Fibroblast of skin of left biceps (primary cell): ENCODE measurements at regions not wholly inside any gene's neighbourhood (a gene's known extent, or its start where the extent isn't known, plus 50 kb on each side); places are given as distances from the start of the nearest gene placed in this dataset.
A peak's percentile ranks its signal among the peaks of the same experiment; 100 is the strongest.

ENCODE experiments used
- DNase-seq, 2 experiments: peaks; one replicate each; pipeline ENCODE4 v3.0.0-alpha.2; 2013; ENCODE audit warnings: low read depth in 2 of 2

DNA sequence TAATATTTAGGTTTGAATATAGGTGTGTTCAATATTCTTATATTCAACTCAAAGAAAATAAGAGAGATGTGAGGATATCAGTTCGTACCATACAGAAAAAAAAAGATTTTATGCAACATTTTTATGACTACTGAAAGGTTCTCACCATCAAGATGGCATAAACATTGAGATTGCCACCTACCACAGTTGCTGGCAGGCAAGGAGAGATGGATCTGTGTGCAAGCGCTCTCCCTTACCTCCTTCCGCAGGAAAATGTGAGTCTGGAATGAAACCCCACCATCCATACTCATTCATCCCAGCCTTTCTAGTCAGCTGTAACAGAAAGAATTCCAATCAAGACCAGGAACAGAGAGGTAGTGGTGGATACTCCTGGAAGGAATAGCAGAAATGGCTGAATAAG lies 376.9 kb downstream of the PPP3CA start:
- no peak for DNase-seq

DNA sequence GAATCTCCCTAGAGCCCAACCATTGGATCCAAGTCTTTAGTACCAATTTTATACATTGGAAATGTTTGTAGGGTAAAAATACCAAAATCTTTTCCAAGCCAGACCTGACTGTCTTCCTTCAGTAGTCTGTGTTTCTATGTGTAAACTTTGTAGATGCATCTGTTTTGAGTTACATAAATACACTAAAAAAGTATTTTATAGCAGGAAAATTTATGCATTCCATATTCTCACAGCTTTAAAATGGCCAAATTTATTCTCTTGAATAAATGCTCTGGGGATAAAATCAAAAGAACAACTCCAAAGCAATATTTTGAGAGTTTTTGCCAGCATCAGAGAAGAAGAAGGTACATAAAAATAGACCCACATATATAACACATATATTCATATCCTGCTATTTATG lies 377.4 kb downstream of the PPP3CA start:
- no peak for DNase-seq

DNA sequence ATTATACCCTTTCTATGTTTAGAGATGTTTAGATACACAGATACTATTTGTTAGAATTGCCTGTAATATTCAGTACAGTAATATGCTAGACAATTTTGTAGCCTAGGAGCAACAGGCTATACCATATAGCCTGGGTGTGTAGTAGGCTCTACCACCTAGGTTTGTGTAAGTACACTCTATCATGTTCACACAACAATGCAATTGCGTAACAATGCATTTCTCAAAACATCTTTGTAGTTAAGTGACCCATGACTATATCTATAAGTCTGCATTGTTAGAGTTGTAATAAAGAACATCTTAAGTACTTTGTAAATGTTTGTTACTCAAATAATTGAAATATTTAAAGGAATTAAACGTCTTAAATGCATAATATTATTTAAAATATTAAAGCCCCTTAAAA lies 379.3 kb downstream of the PPP3CA start:
- no peak for DNase-seq

DNA sequence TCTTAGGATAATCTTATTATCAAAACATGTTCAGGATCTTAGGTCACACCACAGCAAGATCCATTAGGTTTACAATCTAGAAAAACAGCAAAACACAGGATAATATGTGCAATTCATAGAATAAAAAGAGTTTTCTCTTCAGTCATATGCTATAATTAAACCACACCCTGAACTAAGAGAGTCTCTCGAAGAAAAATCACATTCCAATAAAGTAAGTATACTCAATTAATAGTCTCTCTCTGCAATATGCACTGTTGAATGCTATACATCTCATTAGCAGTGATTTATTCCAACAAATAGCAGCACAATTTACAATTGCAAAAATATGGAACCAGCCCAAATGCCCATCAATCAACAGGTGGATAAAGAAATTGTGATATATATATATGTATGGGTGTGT lies 383.7 kb downstream of the PPP3CA start:
- DNase-seq, result no peak

DNA sequence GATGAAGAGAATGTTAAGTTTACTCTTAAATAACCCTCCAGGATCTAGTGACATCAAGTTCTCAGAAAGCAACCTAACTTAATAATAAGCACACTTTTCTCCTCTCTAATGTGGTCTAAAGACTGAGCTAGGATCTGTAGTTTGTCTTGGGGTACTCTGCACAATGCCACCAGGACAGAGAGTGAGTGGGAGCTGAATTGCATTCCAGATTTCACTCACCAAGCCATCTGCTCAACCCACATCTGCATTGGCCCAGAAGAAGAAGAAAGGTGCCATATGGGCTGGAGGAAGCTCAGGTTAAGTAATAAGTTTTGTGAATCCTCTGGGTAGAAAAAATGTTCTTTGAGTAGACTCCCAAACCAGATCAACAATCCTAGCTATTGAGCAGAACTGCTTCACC lies 384.6 kb downstream of the PPP3CA start:
- DNase-seq, result no peak

DNA sequence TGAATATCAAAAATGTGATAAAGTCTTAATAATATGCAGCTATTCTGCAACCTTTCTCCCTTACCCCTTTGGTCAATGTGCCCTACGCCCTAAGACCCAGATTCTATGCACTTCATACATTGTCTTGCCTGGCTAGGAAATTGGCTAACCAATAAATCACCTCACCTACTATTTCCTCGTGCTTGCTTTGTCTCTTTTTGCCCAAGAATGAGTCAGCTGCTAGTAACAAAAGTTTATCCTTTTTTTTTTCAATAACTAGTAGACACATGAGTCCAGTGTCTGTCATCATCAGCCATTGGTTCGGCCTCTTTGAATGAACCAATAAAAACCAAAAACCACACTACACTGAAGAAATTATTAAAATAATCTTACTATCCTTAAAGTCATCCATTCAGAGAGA lies 387.1 kb downstream of the PPP3CA start:
- DNase-seq, result no peak

DNA sequence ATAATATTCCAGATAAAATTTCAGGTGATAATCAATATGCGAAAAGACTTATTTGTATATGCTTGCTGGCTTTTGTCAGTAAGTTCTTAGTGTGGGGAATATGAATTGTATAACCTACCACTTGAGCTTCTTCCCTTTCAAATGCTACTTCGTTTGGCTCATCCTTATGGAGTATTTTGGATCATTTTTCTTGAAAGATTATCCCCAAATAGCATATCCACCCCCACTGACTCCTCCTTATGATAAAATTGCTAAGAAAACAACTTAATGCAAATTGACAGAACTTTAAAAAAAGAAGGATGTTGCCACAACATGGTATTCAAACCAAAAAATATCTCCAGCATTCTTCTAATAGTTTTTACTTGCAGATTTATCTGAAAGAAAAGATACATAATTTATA lies 393.3 kb downstream of the PPP3CA start:
- no peak for DNase-seq

DNA sequence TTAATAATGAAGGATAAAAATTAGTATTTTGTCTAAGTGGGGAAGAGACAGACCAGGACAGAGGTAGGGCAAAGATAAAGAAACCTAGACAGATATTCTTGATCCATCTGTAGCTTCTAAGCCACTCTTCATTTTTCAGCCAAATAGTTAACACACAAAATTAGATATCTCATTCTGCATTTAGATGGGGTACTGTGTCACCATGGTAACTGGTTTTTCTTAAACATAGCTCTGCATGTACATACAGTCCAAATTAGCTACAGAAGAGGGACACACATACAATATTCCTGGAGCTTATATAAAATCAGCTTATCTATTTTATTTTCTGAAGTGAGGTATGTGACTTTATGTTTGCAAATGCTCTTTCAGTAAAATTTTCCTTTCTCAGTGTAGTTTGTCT lies 393.7 kb downstream of the PPP3CA start:
- no peak for DNase-seq

DNA sequence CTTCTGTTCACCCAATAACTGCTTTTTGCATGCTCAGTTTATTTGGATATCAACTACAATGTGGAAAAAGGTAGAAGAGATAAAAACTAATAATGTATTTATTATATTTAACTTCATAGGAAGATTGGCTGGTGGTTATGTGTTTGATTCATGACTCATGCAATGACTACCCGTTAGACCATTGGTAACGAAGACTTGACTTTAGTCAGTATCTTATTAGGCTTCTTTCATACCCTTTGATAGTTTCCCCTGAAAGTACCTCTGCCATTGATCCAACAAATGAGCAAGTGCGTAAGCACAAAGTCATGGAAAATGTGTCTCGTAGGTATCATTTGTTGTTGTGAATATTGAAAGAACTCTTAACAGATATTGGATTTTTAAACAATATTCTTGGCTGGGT lies 394.7 kb downstream of the PPP3CA start:
- no peak for DNase-seq

DNA sequence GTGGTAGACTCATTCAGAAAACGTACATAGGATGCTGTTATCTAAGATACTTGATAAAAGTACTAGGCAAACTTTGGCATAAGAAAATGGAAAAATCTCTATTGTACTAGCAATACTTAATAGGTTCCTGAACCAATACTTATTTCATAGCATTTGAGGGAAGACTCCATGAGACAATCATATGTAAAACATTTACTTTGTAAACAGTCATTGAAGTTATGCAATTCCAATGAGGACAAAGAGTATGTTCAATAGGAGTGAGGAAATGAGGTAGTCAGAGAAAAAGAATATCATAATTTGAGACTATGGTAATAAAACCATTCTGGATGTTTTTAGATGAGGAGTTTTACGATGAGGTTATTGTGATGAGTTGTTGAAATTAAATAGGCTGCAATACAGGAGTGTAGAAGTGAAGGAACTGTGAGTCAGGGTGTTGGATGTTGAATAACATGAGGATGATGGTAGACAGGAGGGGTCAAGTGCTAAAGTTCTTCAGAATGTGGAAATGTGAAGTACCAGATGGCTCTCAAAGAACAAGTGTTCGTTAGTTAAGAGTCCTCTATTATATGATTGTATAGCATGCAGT lies 397.9 kb downstream of the PPP3CA start:
- peak in 1 of 2 experiments; percentile 6 for DNase-seq

DNA sequence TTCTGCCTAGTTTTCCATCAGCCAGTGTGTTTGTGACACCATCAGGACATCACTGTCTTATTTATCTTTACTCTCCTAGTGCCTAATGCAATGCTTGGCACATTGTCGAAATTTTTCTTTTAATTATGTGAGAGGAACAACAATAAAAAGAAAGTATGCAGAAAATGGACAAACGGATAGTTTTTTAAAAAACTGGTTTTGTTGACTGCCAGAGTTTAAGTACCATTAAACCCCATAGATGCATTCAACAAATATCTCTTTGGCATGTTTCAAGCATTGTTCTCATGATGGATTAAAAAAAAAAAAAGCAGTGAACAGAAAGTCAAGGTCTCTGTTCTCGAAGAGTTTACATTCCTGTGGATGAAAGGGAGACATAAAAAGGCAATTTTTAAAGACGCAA lies 398.4 kb downstream of the PPP3CA start:
- DNase-seq, result no peak

DNA sequence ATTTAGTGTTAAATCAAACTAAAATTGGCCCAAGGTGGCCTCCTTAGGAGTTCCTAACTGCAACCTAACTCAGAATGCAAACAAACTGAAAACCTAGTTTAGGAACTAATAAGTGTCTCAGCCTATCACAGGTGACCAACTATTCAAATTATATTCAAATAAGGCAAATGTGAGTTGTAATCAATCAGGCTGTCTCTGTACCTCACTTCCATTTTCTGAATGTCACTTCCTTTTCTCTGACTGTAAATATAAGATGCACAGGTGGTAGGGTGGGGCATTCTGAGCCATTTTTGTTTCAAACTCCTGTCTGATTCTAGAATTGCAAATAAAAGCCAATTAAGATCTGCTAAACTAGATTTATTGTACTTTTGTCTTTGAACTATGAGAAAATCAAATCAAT lies 401.5 kb downstream of the PPP3CA start:
- DNase-seq, result no peak

DNA sequence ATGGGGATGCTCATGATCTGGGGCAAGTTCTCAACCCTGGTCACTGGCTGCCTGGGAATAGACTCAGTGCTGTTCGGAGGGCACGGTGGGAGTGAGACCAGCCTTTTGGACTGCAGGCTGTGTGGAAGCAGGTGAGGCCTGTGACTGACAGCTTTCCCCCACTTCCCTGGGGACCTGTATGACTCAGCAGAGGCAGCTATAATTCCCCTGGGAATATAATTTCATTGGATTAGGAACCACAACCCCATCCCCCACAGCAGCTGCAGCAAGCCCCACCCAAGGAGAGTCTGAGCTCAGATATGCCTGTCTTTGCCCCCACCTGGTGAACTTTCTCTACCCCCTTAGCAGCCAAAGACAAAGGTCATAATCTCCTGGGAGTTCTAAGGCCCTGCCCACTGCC lies 408.6 kb downstream of the PPP3CA start:
- no peak for DNase-seq

DNA sequence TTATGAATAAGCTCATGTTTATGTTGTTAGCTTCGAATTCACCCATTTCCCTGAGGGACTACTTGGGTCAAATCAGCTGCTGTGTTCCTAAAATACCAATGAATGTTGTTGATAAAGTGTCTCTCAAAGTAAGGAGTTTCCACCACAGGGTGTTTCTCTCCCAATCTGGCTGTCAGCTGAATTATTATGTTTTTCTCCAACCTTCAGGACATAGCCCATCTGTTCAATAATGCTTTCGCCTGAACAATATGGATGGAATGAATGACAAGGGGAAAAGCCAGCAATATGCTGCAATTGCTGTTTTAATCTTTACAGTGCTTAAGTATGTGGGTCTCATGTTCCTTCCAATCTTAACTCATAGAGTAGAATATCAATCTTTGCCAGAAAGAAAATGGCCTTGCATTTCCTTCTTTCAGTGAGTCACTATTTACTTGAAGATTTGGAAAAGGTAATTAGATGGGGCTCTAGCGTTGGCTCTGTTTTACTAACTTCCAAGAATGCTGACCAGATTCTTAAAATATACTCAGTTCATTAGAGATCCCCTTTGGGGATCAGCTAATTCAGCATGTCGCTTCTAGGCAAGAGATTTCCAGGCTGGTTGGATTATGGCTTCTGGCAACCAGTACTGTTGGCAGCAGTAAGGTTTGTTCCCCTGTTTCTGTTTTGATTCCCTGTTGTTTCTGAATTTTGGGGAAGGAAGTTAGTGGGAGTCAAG lies 410.5 kb downstream of the PPP3CA start:
- DNase-seq, result no peak

DNA sequence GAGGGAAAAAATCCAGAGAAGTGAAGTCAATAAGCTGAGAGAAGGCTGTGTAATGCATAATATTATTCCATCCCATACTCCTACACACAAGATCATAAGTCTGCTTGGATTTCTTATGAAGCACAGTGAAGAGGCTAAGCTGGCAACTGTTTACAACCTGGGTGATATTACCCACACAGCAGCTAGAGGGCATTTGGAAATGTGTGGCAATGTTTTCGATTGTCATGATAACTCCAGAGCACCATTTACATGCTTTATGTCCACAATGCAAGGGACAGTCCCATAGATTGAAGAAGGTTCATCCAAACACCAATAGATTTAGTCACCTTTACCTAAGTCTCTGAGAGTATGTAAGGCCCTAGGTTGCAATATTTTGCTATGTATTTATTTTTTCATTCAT lies 412.2 kb downstream of the PPP3CA start:
- DNase-seq, result no peak

DNA sequence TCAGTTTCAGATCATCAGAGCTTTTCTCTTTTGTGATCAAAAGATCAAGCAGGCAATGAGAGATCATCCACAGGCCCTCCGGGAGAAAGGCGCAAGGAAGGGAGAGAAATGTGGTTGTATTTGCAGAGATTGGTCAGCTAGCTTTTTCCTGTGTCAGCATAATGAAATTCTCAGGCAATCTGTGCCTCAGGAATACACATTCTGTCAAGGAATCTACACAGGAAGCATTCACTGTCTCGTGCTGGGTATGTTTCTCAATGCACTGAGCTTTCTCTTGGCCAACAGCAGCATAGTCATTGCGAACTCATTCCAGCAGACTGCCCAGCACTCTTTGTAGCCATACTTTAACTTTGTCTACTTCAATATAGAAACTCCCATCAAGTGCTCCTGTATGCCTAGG lies 413.7 kb downstream of the PPP3CA start:
- no peak for DNase-seq

DNA sequence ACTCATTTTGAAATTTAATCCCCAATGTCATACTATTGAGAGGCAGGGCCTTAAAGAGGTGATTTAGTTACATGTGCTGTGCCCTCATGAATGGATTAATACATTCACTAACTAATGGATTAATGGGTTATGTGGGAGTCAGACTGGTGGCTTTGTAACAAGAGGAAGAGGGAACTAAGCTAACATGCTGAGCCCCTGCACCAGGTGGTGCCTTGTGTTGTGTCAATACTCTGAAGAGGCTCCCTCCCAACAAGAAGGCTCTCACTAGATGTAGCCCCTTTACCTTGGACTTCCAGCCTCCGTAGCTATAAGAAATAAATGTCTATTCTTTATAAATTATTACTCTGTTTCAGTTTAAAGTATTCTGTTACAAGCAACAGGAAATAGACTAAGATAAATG lies 411.9 kb upstream of the EMCN start:
- no peak for DNase-seq

DNA sequence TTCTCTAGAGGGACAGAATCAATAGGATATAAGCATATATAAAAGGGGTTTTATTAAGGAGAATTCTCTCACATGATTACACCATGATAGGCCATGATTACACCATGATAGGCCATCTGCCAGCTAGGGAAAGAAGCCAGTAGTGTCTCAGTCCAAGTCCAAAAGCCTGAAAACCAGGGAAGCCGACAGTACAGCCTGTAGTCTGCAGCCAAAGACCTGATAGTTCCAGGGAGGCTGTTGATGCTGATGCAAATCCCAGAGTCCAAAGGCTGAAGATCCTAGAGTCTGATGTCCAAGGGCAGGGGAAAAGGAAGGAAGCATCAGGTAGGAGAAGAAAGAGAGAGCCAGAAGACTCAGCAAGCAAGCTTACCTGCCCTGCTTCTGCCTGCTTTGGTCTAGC lies 411.3 kb upstream of the EMCN start:
- no peak for DNase-seq

DNA sequence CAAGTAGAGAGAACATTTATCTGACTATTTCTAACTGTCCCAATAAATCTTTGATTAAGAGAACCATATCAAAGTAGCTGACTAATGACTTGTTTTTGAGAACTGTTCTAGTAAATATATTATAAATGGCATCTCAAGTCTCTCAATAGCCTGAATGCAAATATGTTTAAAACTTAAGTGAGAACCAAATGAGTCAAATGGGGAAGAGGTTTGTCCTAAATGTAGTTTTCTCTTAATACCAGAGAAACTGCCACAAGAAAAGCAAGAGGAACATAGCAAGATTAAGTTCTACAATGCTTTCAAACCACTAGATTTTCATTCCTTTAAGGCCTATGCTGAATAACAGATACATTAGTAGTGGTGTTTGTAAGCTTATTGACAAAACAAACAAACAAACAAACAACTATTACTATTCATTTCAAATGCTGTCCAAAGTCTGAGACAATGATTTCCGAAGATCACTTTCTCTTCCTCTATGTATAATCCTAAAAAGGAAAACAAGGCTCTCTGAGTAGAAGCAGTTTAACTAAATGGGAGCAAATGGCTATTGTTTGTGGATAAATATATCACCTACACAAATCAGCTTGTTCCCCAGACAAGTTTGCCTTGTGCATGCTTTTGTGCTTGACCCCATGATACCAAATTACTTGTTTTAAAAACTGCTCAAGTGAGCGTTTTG lies 408.4 kb upstream of the EMCN start:
- no peak for DNase-seq

DNA sequence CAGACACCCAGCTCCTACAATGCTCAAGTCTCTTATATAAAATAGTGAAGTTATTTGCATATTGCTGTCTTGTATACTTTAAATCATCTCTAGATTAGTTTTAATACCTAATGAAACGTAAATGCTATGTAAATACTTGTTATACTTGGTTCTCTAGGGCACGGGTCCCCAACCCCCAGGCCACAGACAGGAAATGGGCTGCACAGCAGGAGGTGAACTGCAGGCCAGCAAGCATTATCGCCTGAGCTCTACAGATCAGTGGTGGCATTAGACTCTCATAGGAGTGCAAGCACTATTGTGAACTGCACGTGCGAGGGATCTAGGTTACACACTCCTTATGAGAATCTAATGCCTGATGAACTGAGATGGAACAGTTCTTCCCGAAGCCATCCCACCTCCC lies 395.9 kb upstream of the EMCN start:
- DNase-seq, result no peak

DNA sequence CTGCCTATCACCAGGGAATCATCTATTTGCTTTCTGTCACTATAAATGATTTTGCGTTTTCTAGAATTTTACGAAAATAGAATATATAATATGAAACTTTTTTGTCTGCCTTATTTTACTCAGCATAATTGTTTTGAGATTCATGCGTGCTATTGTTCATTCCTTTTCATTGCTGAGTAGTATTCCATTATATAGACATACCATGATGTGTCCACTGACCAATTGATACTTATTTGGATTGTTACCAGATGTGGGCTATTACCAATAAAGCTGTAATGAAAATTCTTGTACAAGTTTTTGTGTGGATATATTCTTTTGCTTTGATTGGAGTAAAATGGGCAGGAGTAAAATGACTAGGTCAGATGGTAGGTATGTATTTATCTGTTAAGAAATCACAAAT lies 390.7 kb upstream of the EMCN start:
- no peak for DNase-seq

DNA sequence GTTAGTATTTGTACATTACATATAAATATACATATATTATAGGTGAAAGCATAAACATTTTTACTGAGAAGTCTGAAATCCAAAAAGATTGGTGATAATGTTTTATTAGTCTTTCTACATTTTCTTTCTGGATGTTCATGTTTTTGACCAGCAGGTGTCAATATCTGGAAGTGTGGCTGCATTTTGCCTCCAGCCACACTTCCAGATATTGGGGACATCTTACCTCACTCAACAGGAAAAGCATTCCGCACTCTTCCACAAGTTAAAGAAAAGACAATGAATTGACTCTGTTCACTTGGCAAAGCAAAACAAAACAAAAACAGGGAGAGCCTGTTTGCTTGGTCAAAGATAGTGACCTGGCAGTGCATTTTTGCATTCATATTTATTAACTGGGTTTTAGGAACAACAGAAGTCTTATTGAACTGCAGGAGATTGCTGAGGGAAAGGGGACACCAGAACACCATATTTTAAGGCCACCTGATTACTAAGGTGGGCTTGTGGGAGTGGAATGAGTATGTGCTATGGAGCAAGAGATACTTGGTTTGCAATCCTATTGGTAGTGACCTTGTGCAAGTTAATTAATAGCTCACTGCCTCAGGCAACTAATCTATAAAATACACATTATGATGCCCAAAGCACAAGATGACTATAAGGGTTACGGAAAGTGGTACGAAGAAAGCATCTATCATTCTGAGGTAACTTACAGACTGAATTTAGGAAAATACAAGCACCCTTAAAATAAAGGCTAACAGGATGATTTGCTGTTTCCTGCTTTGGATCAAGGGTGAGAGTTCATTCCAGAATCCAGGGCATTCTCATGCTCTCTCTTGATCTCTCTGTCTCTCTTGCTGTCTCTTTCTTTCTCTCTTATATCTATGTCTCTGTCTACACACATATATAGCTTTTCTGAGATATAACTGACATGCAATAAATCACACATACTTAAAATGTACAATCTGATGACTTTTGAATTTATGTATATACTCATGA lies 389.9 kb upstream of the EMCN start:
- DNase-seq, result no peak
